HG03045 (cell line): ENCODE measurements at regions not wholly inside any gene's neighbourhood (a gene's known extent, or its start where the extent isn't known, plus 50 kb on each side); places are given as distances from the start of the nearest gene placed in this dataset.
"Not testable (repeated sequence)": the region's sequence is repeated elsewhere in the genome, so short reads cannot be mapped to it uniquely, and the experiment has no call there.

Source experiments
- ATAC-seq: cut with Tn5 transposase; IDR thresholded peaks from one replicate; pipeline ENCODE4 v1.9.1; 2021; ENCODE audit warnings: mild to moderate bottlenecking, moderate library complexity; ENCODE audit not compliant: unreplicated experiment

- ATAC-seq: no peak
Measured at GRCh38 chr5:52597625-52598024, 190.1 kb upstream of the ITGA1 start.

GRCh38 chr5:52598968-52599367 lies 188.7 kb upstream of the ITGA1 start:
- ATAC-seq: no peak

- ATAC-seq: no peak
Measured at GRCh38 chr5:52603778-52604554, 183.8 kb upstream of the ITGA1 start.

- no peak for ATAC-seq
Measured at GRCh38 chr5:52605317-52606313, 182.1 kb upstream of the ITGA1 start.

- ATAC-seq: no peak
Measured at GRCh38 chr5:52607227-52607824, 180.4 kb upstream of the ITGA1 start.

GRCh38 chr5:52620315-52620714 lies 167.4 kb upstream of the ITGA1 start:
- no peak for ATAC-seq

GRCh38 chr5:52623291-52623690 lies 164.4 kb upstream of the ITGA1 start:
- ATAC-seq: no peak

GRCh38 chr5:52624291-52624690 lies 163.4 kb upstream of the ITGA1 start:
- no peak for ATAC-seq

GRCh38 chr5:52626312-52626711 lies 161.4 kb upstream of the ITGA1 start:
- ATAC-seq: no peak

- ATAC-seq: no peak
Measured at GRCh38 chr5:52627740-52628139, 160.0 kb upstream of the ITGA1 start.

- no peak for ATAC-seq
Measured at GRCh38 chr5:52632281-52632680, 155.4 kb upstream of the ITGA1 start.

- ATAC-seq: not testable (repeated sequence)
Measured at GRCh38 chr5:52634171-52634570, 153.5 kb upstream of the ITGA1 start.

GRCh38 chr5:52638732-52639131 lies 149.0 kb upstream of the ITGA1 start:
- no peak for ATAC-seq

GRCh38 chr5:52648726-52649125 lies 139.0 kb upstream of the ITGA1 start:
- ATAC-seq: no peak

GRCh38 chr5:52655163-52655562 lies 132.6 kb upstream of the ITGA1 start:
- no peak for ATAC-seq

- no peak for ATAC-seq
Measured at GRCh38 chr5:52656569-52657246, 131.0 kb upstream of the ITGA1 start.

GRCh38 chr5:52657247-52657645 lies 130.5 kb upstream of the ITGA1 start:
- ATAC-seq: no peak

GRCh38 chr5:52658246-52658645 lies 129.5 kb upstream of the ITGA1 start:
- ATAC-seq: no peak

GRCh38 chr5:52660621-52661020 lies 127.1 kb upstream of the ITGA1 start:
- no peak for ATAC-seq

GRCh38 chr5:52661903-52662595 lies 125.7 kb upstream of the ITGA1 start:
- no peak for ATAC-seq
